GM10266 (cell line): ENCODE measurements at regions not wholly inside any gene's neighbourhood (a gene's known extent, or its start where the extent isn't known, plus 50 kb on each side); places are given as distances from the start of the nearest gene placed in this dataset.

Experiments used
- DNase-seq: peaks from one replicate; pipeline ENCODE4 v3.0.0; 2012; ENCODE audit errors: extremely low spot score
- TF ChIP-seq, protein P1 (sequence below): IDR thresholded peaks from 2 replicates; pipeline ENCODE4 v1.5.1; 2012; ENCODE audit warnings: mild to moderate bottlenecking, low read depth; ENCODE audit not compliant: control insufficient read depth, insufficient read depth; ENCODE audit errors: missing control alignments

DNA sequence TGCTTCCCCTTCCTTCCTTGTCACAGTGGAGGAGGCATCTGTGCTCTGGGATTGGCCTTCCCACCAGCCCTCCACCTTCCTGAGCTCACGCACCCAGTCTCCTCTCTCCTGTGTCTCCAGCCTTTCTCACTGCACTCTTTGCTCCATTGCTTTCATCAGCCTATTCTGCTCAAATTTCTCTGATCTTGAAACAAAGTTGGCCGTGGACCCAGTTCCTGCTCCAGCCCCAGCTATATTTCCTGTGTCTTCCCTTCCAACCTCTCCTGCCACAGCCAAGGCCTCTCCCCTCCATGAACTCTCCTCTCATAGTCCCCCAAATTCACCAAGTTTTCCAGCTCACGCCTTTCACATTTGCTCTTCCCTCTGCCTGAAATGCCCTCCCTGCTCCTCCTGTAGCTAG, 226.6 kb upstream of the AGAP1 start:
- TF ChIP-seq, protein P1, sequence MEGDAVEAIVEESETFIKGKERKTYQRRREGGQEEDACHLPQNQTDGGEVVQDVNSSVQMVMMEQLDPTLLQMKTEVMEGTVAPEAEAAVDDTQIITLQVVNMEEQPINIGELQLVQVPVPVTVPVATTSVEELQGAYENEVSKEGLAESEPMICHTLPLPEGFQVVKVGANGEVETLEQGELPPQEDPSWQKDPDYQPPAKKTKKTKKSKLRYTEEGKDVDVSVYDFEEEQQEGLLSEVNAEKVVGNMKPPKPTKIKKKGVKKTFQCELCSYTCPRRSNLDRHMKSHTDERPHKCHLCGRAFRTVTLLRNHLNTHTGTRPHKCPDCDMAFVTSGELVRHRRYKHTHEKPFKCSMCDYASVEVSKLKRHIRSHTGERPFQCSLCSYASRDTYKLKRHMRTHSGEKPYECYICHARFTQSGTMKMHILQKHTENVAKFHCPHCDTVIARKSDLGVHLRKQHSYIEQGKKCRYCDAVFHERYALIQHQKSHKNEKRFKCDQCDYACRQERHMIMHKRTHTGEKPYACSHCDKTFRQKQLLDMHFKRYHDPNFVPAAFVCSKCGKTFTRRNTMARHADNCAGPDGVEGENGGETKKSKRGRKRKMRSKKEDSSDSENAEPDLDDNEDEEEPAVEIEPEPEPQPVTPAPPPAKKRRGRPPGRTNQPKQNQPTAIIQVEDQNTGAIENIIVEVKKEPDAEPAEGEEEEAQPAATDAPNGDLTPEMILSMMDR, result no peak
- DNase-seq, result no peak

DNA sequence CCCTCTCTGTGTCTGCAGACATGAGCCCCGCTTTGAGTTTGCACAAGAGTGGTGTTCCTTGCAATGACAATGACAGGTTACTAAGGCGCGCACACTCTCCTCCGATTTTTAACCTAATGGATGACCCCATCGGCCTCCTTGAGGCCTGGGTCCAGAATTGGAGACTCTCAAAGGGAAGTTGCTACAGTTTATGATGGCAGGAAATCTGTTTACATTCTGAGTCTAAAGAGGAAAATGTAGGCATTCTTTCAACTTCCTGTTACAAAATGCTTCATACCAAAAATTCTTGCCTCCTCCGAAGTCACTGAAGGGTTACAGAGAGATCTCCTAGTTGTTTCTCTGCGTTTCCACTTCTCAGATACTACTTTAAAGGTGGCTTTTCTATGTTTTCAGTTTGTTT, 225.3 kb upstream of the AGAP1 start:
- no peak for DNase-seq
- TF ChIP-seq, protein P1, result no peak

DNA sequence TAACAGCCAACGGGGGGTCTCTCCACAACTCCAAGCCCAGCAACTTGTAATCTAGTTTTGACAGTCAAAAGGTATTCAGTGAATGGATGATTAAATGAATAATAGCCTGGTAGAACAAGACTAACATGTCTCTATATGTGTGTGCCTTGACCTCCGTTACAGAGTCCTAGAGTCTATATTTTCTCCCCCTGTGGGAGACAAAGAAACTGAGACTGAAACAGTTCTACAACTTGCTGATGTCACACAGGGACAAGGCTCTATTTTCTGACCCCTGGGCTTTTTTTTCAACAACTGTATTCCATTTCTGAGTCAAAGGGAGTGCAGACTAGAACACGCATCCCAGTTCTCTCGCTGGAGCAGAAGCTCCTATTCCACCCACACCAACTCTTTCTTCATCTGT, 223.6 kb upstream of the AGAP1 start:
- TF ChIP-seq, protein P1, result no peak
- DNase-seq, result no peak

DNA sequence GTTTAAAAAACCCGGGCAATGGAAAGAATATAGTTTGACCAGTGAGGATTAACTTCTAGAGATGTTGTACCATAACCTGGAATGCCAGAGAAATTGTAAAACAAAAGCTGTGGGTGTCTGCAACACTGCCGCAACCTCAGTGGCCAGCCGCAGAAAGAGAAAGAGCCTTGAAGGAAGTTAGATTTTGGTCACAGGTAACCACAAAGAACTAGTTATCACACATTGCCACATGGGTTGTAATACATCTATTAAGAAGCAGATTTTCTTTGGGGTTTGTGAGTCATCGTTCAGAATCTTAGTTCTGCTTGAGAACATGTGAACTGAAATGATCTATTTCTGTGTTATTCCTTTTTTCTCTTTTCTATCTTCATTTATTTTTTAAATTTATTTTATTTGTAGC, 222.9 kb upstream of the AGAP1 start:
- TF ChIP-seq, protein P1, result no peak
- DNase-seq, result peak; percentile 10

DNA sequence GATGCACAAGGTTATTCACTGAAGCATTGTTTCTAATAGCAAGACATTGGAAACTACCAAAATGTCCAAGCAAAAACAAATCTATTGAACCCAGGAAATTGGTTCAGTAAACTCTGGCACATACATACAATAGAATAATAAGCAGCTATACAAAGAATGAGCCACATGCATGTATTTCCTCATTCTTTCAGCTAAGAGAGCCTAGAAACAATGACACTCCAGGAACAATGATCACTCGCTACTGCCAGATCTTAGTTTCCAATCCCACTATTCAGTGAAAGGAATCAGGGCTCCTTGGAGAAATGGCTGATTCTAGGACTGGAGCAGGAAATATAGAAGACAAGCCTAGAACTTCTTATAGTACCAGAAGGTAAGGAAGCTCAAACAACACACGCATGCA, 221.9 kb upstream of the AGAP1 start:
- no peak for DNase-seq
- TF ChIP-seq, protein P1, result no peak

DNA sequence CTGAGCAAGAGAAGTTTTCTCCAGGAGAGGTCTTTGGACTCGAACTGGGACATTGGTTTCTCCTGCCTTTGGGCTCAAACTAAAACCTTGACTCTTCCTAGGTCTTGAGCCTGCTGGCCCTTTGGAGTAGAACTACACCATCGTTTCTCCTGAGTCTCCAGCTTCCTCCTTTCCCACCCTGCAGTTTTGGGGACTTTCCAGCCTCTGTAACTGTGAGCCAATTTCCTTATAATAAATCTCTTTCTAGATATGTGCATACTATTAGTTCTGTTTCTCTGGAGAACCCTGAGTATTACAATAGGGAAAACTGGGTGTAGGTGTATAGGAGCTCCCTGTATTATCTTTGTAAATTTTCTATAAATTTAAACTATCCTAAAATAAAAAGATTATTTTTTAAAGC, 219.8 kb upstream of the AGAP1 start:
- TF ChIP-seq, protein P1, result no peak
- no peak for DNase-seq

DNA sequence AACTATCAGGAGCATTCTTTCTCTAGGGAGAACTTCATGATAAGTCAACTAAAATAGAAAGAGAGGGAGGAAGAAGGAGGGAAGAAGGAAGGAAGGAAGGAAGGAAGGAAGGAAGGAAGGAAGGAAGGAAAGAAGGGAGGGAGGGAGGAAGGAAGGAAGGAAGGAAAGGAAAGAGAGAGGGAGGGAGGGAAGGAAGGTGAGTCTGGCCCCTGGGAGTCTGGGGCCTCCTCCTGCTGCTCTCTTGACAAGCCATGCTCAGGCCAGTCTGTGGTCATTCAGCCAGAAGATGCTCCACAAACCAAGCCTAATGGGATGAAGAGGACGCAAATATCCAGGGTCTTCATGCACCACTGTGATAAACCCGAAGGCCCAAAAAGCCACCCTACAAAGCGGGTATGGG, 216.4 kb upstream of the AGAP1 start:
- no peak for DNase-seq
- TF ChIP-seq, protein P1, result no peak
